Panc1 (cell line): ENCODE measurements at regions not wholly inside any gene's neighbourhood (a gene's known extent, or its start where the extent isn't known, plus 50 kb on each side); places are given as distances from the start of the nearest gene placed in this dataset.

ENCODE experiments used
- ATAC-seq: fragments of 200-7000 bp; cut with Tn5 transposase; 2 replicates; pipeline ENCODE4 v1.9.1; 2020; ENCODE audit warnings: mild to moderate bottlenecking, moderate library complexity
- BruUV-seq: library from RNA; stranded (reverse); fragments of 400-500 nt; replicated peaks from 2 replicates; lab custom pipeline; 2021; lab: Mats Ljungman, UMichigan
- CTCF ChIA-PET: fragments of 300-600 bp; sonication (Branson Sonifier 250); formaldehyde crosslinking; loops from one replicate; lab custom pipeline; 2022; ENCODE audit warnings: antibody characterized with exemption; lab: Charles Lee
- POLR2A ChIA-PET: fragments of 300-600 bp; sonication (Branson Sonifier 250); formaldehyde crosslinking; loops from one replicate; lab custom pipeline; 2022; ENCODE audit warnings: antibody characterized with exemption; lab: Charles Lee
- DNase-seq: peaks from one replicate; pipeline ENCODE4 v3.0.0-alpha.2; 2010; ENCODE audit warnings: low read depth, low spot score
- H3K27ac ChIP-seq: 2 replicates; pipeline ENCODE4 v1.5.1; 2011; ENCODE audit warnings: mild to moderate bottlenecking, low read length, inconsistent platforms
- H3K27me3 ChIP-seq: fragments of 200-500 bp; sonication (Bioruptor generic); 2 replicates; pipeline ENCODE4 v1.6.0; 2014; ENCODE audit warnings: low read length, inconsistent platforms; ENCODE audit not compliant: control insufficient read depth, insufficient read depth
- H3K36me3 ChIP-seq: fragments of 200-500 bp; sonication (Bioruptor generic); 2 replicates; pipeline ENCODE4 v1.5.1; 2014; ENCODE audit warnings: inconsistent platforms, mild to moderate bottlenecking, low read length, moderate library complexity; ENCODE audit not compliant: control insufficient read depth, insufficient read depth
- H3K4me1 ChIP-seq: 2 replicates; pipeline ENCODE4 v1.5.1; 2011; ENCODE audit warnings: inconsistent platforms, mild to moderate bottlenecking, low read length, moderate library complexity; ENCODE audit not compliant: control insufficient read depth, insufficient read depth
- H3K4me3 ChIP-seq, 2 experiments: 2 replicates each; pipeline ENCODE4 v1.5.1; 2011 to 2012; ENCODE audit warnings: low read depth in 2 of 2, low read length in 2 of 2, mild to moderate bottlenecking in 2 of 2, inconsistent platforms in 1 of 2, moderate library complexity in 1 of 2
- H3K9me3 ChIP-seq: fragments of 200-500 bp; sonication (Bioruptor generic); 2 replicates; pipeline ENCODE4 v1.5.1; 2014; ENCODE audit warnings: low read depth, mild to moderate bottlenecking, inconsistent platforms, low read length, moderate library complexity; ENCODE audit not compliant: control insufficient read depth, insufficient read depth
- POLR2AphosphoS5 ChIP-seq: IDR thresholded peaks from 2 replicates; pipeline ENCODE4 v1.6.1; 2012; ENCODE audit warnings: mild to moderate bottlenecking, low read depth, low read length, moderate library complexity
- SIN3A ChIP-seq: IDR thresholded peaks from 2 replicates; pipeline ENCODE4 v1.6.1; 2012; ENCODE audit warnings: low read depth, mild to moderate bottlenecking, low read length, moderate library complexity, borderline replicate concordance; ENCODE audit not compliant: insufficient read depth
- TCF7L2 ChIP-seq: IDR thresholded peaks from 2 replicates; pipeline ENCODE4 v1.6.1; 2011; ENCODE audit warnings: mild to moderate bottlenecking, low read depth, low read length, inconsistent platforms
- in situ Hi-C: cut with HindIII; loops from 2 replicates; pipeline ENCODE4 v1.10.0; 2016; ENCODE audit warnings: low sequenced_read_pairs, low pct_unique_long_range_greater_than_20kb
- intact Hi-C: fragments of 100-400 bp; cut with micrococcal nuclease; formaldehyde crosslinking; loops from one replicate; pipeline ENCODE4 v1.10.0; 2022; ENCODE audit not compliant: unreplicated experiment
- TF ChIP-seq, protein P1 (sequence below), 2 experiments: IDR thresholded peaks; 2 replicates each; pipeline ENCODE4 v1.6.1; 2011 to 2012; ENCODE audit warnings: low read depth in 2 of 2, control low read depth in 1 of 2, low read length in 1 of 2, mild to moderate bottlenecking in 1 of 2, moderate library complexity in 1 of 2; ENCODE audit not compliant: insufficient read depth in 1 of 2
- TF ChIP-seq, protein P2 (sequence below): fragments of 450-650 bp; IDR thresholded peaks from 2 replicates; pipeline ENCODE4 v1.5.1; 2017; ENCODE audit warnings: mild to moderate bottlenecking

DNA sequence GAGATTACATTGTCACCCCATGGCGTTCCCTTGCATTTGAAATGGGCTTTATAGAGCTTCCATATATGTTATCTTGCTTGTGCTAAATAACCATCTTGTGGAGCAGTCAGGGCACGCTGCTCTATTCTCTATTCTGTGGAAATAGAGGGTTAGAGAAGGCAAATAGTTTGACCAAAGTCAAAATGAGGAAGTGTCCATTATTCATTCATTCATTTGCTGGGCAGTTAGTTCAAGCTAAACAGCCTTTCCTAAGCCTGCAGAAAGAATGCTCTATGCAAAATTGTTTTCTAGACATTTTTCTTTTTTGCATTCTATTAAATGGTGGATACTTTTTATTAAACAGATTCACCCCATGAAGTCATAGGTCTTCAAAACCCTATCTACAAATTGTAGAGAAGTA, 67.8 kb upstream of the ELAC2 start:
- no peak overlapping the region for H3K27ac ChIP-seq
- CTCF ChIA-PET, result no interaction called here
- TF ChIP-seq SIN3A, result no peak
- no peak for TF ChIP-seq TCF7L2
- TF ChIP-seq POLR2AphosphoS5, result no peak
- TF ChIP-seq, protein P1, sequence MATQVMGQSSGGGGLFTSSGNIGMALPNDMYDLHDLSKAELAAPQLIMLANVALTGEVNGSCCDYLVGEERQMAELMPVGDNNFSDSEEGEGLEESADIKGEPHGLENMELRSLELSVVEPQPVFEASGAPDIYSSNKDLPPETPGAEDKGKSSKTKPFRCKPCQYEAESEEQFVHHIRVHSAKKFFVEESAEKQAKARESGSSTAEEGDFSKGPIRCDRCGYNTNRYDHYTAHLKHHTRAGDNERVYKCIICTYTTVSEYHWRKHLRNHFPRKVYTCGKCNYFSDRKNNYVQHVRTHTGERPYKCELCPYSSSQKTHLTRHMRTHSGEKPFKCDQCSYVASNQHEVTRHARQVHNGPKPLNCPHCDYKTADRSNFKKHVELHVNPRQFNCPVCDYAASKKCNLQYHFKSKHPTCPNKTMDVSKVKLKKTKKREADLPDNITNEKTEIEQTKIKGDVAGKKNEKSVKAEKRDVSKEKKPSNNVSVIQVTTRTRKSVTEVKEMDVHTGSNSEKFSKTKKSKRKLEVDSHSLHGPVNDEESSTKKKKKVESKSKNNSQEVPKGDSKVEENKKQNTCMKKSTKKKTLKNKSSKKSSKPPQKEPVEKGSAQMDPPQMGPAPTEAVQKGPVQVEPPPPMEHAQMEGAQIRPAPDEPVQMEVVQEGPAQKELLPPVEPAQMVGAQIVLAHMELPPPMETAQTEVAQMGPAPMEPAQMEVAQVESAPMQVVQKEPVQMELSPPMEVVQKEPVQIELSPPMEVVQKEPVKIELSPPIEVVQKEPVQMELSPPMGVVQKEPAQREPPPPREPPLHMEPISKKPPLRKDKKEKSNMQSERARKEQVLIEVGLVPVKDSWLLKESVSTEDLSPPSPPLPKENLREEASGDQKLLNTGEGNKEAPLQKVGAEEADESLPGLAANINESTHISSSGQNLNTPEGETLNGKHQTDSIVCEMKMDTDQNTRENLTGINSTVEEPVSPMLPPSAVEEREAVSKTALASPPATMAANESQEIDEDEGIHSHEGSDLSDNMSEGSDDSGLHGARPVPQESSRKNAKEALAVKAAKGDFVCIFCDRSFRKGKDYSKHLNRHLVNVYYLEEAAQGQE (IDR thresholded peaks at IDR 0.05; ENCODE audit: insufficient read depth in 1 of 2, low read depth in 2 of 2, low read length in 1 of 2), result no peak
- TF ChIP-seq, protein P2, sequence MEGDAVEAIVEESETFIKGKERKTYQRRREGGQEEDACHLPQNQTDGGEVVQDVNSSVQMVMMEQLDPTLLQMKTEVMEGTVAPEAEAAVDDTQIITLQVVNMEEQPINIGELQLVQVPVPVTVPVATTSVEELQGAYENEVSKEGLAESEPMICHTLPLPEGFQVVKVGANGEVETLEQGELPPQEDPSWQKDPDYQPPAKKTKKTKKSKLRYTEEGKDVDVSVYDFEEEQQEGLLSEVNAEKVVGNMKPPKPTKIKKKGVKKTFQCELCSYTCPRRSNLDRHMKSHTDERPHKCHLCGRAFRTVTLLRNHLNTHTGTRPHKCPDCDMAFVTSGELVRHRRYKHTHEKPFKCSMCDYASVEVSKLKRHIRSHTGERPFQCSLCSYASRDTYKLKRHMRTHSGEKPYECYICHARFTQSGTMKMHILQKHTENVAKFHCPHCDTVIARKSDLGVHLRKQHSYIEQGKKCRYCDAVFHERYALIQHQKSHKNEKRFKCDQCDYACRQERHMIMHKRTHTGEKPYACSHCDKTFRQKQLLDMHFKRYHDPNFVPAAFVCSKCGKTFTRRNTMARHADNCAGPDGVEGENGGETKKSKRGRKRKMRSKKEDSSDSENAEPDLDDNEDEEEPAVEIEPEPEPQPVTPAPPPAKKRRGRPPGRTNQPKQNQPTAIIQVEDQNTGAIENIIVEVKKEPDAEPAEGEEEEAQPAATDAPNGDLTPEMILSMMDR, result no peak
- H3K4me1 ChIP-seq, result no peaks in the 10 kb centered on the region
- no peaks in the 10 kb centered on the region for H3K9me3 ChIP-seq
- in situ Hi-C loops, result no loop called here
- POLR2A ChIA-PET, result no interaction called here
- DNase-seq, result no peak
- H3K4me3 ChIP-seq, result no peak overlapping the region
- H3K27me3 ChIP-seq, result no peaks in the 10 kb centered on the region; the same call in 1 of the 2 replicates
- intact Hi-C loops, result no loop called here
- no peaks in the 10 kb centered on the region for H3K36me3 ChIP-seq
- ATAC-seq, result no peak
- no TSS peak for BruUV-seq

- Histone ChIP-seq H3K27ac (no peak overlapping the region), H3K27me3 (no peaks in the 10 kb centered on the region; the same call in 1 of the 2 replicates), H3K4me3 (no peak overlapping the region), H3K9me3 (no peaks in the 10 kb centered on the region), H3K4me1 (no peaks in the 10 kb centered on the region), H3K36me3 (no peaks in the 10 kb centered on the region)
- in situ Hi-C loops, result no loop called here
- intact Hi-C loops, result no loop called here
- ATAC-seq, result no peak
- no TSS peak for BruUV-seq
- TF ChIP-seq POLR2AphosphoS5 (no peak), SIN3A (no peak), TCF7L2 (no peak)
- TF ChIP-seq, protein P2, result no peak
- TF ChIP-seq, protein P1 (IDR thresholded peaks at IDR 0.05; ENCODE audit: insufficient read depth in 1 of 2, low read depth in 2 of 2, low read length in 1 of 2), result no peak
- no peak for DNase-seq
- ChIA-PET CTCF (no interaction called here), POLR2A (no interaction called here)
Observed at GRCh38 chr17:13084420-13084819, 66.6 kb upstream of the ELAC2 start.
